HG02610 (cell line): ENCODE measurements at regions not wholly inside any gene's neighbourhood (a gene's known extent, or its start where the extent isn't known, plus 50 kb on each side); places are given as distances from the start of the nearest gene placed in this dataset.

Source experiments
- ATAC-seq: cut with Tn5 transposase; IDR thresholded peaks from one replicate; pipeline ENCODE4 v1.9.1; 2021; ENCODE audit warnings: mild to moderate bottlenecking, moderate library complexity; ENCODE audit not compliant: unreplicated experiment

DNA sequence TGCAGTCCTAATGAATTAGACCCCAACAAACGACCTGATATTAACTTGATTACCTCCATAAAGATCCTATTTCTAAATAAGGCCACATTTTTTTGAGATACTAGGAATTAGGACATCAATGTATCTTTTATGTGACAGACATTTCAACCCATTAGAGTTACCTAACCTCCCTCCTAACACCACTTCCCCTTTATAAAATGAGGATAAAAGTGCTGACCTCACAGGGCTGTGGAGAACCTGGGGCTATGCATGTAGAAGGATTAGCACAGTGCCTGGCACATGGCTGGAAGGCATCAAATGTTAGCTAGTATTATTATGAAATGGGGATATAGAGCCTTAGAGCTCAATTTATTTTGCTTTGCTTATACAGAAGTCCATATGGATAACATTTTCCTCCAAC lies 53.5 kb upstream of the LRRN1 start:
- ATAC-seq = no peak

DNA sequence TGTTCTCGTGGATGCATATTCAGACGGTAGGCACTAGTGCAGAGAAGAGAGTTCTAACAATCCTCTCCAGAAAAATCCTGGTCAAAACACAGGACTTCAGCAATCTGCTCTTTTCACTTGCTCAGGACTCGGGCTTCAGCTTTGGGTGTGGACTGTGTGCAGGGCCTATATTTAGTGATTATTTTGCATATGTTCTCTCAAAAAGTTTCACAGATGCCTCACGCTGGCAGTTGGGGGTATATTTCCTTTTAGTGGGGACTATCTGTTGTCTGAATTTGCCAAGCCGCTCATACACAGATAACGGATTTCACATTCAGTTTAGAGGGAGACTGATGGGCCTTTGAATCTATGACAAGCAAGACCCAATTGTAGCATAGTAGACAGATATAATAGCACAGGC lies 54.4 kb upstream of the LRRN1 start:
- ATAC-seq = no peak

DNA sequence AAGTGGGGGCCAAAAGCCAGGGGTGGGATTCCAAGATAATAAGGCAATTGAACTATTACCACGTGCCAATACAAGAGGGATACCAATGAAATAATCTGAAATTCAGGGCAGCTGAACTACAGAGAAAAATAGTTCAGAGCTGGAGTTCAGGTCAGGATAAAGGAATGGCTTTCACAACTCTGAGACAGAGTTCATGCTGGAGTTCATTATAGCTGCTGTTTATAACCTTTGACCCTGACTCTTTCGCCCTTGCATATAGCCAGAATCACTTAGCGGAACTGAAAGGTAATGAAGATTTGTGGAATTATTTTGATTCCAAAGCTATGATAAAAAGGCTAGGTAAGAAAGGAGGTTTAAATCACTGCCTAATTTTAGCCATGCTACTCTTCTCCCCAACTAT lies 55.5 kb upstream of the LRRN1 start:
- no peak for ATAC-seq

DNA sequence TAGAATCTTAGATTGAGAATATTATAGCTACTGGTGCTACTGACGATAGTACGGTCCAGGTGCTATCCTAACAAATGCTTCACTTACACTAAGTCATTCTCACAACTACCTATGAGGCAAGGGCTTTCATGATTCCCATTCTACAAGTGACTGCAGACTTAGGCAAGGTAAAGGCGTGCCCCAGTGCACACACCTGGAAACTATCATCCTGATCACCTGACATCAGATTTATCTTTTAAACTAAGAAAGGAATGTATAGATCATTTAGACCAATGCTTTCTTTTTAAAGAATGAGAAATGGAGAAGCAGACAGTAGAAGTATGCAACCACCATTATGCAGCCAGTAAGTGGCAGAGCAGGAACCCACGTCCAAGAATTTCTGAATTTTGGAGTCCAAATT lies 59.2 kb upstream of the LRRN1 start:
- no peak for ATAC-seq

DNA sequence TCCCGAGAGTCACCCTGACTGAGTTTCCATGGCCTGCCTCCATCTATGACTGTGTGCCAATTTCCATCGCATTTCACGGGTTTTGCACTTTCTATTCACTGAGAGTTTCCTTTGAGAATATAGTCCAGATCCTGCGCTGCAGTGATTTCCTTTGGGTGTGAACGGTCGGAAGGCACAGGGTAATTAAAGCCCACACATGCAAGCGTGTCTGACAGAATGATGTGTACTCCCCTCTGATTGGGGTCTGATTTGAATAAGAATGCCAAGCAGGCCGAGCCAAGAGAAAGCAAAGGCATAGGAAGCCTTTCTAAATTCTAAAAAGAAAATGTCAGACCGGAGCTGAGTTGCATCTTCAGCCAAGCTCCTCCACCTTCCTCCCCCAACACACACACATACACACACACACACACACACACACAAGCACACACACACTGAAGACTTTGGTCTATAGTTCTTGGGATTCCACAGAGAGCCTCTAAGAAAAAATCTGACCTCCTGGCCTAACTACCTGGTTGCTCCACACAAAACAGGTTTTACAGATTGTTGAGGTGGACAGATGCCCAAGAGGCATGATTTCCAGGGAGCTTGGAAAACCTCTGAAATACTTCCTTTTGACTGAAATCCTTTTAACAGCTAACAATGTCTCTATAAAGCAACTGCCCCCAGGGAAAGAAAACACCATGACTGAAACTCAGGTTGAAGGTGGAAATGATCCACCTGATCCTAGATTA lies 59.7 kb upstream of the LRRN1 start:
- no peak for ATAC-seq

DNA sequence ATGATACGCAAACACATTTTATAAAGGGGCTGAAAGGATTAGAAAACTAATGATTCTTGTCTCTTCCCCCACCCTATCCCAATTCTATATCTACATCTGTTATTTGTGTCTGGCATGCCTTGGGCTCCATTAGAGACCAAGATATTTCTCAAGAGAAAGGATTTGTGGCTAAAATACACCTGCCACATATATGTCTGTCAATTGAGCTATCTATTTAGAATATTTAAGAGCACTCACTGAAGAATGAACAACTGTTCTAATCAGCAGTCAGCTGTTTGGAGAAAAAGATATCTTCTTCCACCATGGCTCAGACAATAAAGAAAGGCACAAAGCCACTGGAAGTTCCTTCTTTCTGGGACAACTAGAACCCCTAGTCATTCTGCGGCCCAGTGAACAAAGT lies 61.7 kb upstream of the LRRN1 start:
- no peak for ATAC-seq

DNA sequence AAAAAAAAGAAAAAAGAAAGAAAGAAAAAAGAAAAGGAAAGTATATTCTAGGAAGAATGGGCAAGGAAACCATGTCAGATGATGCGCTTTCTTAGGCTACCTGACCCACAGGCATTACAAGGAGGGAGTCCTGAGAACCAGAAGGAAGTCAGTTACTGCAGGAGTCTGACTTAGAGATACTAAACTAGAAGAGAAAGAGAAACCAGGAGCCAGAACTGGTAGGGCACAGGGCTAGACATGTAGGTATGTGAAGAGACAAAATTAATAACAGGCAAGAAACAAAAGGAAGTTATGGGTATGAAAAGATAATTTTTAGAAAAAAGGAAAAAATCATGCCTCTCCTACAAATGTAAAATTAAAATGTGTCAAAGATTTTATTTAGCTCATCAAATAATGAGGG lies 63.3 kb upstream of the LRRN1 start:
- ATAC-seq = no peak

DNA sequence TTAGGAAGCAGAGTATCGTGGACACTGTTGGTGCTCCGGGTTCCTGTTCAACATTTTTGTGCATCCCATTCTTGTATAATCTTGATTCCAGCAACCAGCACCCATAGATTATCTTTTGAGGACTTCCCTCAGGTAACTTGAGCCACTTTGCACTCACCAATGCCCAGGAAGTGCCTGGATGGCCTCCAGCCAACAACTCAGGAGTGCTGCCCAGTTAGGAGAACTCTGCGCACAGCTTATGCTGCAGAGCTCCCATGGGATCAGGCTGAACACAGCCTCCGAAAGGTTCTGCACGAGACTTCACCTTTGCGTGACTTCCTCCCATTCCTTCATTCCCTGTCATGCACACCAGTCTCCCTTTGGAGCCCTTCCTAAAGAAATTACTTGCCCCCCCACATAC lies 64.3 kb upstream of the LRRN1 start:
- no peak for ATAC-seq

DNA sequence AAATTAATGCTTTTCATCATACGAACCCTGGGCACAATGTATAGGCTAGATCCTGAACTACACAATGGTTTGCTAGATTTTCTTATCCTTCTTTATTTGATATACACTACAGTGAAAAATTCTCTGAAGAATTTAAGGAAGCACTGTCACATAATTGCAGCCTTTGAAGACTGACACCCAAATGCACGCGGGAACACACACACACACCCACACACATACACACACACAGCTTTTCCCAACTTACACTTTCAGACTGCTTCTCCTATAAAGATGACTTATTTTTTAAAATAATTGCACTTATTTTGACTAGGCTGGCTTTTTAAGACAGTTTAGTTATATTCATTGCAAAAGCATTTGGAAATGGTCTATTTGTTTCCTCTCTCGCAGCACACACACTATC lies 70.0 kb upstream of the LRRN1 start:
- ATAC-seq = no peak

DNA sequence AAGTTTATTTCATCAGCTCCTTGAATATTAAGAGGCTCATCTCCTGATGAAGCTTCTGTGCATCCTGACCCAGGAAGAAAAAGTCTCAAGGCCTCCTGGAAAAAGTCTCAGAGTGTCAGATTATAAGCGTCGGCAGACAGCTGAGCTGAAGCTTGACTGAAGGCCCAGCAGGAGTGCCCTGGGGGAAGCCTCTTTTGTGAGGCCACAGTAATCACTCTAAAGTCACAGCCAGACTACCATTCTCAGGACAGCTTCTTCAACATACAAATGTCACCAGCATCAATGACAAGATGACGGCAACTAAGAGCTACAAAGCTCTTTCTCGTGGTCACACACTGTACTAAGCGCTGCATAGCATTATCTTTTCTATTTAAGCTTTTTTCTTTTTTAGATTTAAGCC lies 72.7 kb upstream of the LRRN1 start:
- no peak for ATAC-seq

DNA sequence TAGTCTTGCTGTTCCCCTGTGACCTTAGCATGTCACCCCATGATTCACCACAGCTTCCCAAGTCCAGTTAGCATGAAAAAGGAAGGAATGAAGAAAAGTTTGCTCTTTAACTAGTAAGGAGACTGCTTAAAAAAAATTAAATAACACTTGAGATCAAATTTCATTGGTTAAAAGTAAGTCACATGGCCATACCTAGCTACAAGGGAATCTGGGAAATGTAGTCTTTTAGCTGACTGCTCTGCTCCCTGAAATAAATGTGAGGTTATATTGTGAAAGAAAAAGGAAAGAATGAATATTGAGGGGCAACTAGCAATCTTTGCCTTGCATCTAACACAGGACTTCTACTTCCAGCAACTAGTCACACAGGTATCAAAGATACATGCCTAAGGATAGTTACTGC lies 84.7 kb upstream of the LRRN1 start:
- no peak for ATAC-seq

DNA sequence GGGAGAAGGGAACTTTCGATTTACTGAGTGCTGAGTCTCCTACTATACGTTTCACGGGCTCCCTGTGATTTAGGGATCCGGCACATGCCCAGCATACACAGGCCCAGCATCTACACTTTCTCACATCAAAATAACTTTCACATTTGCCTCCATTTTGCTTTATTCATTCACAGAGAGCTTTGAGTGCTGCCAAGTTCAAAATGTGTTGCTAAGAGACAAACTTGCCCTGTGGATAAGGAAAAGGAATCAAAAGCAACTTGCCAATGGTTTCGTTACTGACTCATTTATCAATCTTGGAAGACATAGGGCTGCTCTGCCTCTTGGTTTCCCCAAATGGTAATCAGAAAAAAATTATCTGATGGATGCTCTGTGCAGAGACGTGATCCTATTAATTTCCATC lies 86.3 kb upstream of the LRRN1 start:
- ATAC-seq = no peak

DNA sequence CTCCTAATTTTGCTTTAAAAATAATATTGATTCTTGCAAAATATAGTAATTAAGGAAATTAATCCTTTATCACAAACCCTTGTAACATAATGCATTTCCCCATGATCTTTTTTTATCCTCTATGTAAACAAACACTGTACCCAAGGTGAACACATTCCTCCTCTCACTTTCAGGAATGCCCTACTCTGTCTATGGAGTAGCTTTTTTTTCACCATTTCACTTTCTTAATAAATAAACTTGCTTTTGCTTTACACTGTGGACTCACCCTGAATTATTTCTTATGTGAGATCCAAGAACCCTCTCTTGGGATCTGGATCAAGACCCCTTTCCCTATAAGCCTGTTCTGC lies 90.5 kb upstream of the LRRN1 start:
- ATAC-seq = no peak

DNA sequence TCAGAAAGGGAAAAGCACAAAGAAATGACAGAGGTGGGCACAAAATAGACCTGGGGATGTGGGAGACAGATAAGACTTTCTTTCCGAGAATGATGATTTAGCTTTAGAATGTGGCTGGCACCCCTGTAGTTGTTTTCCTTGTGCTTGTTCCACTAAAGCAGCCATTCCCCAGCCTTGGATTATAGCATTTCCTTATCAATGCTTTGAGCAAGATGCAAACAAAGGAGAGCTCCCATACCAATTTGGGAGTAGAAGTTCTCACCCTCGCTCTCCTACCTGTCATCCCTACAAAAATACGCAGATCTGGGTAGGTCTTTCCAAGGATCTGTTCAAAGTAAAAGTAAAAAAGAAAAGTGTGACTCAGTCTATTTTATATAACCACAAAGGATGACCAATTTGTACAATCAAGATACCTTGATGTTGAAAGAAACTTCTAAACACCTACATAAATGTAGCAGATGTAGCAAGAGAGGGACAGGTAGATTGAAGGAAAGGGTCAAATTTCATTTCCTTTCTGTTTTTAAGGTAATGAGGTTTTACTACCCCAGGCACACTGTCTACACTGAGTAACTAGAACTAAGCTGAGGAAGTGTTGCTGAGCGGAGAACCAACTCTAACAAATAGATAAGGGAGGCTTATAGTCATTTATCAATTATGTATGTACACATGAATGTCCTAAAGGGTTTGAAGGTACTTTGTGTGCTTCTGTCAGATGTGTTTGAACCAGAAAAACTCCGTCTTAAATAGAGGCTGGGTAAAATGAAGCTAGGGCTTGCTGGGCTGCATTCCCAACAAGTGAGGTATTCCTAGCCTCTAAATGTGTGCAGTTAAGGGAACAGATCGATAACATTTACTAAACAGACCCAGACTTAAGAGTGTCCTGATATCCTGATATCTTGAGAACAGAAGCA lies 91.1 kb upstream of the LRRN1 start:
- ATAC-seq = no peak

DNA sequence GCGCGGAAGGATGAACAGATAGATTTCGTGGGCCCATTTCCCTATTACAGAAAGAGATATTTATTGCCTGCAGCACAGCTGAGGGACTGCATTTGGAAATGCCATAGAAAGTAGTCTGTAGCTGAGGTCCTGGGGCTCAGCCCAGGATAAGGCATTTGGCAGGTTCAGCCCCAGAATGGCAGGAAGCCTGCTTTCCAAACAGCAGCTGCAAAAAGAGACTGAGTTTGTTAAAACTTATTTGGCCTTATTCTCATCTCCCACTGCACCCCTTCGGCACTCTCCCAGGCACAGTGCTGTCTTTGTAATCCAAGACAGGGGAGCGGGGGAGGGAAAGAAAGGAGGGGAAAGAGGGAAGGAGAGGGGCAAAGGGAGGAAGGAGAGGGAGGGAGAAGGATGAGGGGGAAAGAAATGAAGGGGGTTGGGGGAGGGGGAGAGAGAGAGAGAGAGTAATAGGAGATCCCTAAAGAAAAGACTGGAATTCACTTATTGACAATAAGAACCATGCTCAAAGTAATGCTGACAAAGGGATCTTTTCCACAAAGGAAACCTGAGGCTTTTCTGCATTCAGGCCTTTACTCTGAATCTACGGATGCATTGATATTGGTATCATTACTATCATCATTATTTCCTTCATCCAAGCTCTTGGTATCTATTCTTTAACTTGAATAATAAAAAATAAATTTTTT lies 94.0 kb upstream of the LRRN1 start:
- no peak for ATAC-seq

DNA sequence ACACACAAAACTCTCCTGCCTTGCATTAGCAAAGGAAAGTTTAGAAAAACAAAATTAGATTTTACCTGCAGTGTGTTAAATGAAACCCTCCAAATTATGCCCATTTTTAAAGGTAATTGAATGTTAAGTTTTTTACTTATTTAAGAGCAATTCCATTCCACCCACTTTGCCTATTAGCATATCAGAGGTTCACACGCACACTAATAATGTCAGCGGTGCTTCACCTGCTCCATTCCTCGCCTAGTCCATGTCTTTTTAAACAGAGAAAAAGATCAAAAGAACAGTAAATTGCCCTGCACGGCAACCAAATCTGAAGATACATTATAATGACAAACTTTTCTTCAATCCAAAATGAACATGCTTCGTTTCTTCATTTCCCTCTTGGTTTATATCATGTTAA lies 97.3 kb upstream of the LRRN1 start:
- ATAC-seq = no peak

DNA sequence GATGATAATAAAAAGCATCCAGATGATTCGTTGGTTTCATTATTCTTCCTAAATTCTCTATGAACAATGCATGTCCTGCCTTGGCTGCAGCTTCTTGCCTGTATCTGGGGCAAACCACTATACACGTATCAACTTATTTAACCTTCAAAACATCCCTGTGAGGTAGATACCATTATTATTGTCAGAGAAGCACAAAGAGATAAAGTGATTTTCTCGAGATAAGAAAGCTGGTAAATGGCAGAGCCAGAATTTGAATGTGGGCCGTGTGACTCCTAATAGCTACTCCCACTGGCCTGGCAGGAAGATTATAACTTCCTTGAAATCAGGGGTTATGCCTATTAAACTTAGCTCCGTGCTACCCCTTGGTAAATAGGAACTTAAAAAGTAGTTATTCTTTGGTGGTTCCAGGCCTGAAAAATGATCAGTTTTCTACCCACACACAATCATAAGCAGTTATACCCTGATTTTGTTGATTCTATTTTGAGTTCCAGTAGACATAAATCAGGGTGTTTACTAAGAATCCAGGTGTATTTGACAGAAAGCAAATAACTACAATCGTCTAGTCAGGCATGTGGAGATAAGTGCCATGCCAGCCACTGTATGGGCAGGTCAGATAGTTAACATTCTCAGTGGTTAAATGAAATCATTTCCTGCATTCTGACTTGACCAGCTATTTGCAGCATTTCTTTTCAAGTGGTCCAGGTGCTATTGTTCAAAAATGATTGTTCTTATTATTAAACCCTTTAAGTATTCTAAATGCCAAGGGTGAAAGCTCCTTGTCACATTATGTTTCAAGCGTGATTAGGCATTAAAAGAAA lies 99.2 kb upstream of the LRRN1 start:
- ATAC-seq = no peak

DNA sequence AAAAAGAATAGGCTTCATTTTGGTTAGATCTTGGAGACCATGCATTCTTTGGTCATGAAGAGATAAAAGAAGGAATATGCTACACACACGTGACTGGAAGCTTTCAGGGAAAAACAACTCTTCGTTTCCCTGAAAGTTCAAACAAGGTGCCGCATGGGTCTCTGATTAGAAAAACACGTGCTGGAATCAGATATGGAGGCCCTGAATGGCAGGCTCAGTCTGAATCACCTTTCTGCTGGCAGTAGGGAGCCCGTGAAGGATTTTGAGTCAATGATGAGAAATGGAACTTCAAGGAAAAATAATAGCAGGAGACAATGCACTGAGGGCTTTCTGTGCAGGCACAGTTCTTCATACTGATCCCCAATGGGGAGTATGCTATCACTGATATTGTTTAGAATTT lies 99.8 kb upstream of the LRRN1 start:
- ATAC-seq = no peak

DNA sequence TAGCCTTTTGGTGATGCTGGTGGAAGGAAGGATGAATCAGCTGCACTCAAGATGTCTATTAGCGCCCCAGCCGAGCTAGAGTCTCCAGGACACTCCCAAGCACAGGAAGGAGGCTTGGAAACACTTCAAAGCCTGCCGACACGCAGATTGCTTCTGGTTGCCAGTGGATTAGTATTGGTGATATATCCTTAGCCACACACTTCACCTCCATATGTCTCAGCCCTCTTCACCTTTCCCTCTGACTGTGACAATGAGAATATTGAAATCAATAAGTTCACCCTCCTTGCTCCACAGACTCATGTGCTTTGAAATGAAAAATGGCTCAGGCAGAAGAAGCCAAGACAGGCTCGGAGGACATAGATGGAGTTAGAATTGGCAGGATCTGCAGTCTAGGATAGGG lies 102.9 kb upstream of the LRRN1 start:
- no peak for ATAC-seq

DNA sequence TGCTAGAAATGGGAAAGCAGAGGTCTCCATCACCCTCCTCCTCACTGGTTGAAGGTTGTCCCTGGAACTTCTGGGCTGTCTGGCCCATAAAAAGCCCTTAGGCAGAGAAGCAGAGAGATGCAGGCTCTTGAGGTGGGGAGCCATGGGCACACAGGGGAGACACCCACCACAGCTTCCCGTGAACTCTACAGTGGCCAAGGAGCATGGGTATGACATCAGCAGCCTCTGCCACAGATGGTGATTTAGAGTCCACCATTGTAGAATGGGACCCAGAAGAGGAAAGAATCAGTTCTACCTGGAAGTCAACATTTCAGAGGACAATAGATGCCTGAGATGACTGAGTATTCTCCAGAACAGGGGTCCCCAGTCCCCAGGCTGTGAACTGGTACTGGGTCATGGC lies 105.6 kb upstream of the LRRN1 start:
- ATAC-seq = no peak
